Neural progenitor cell (in vitro differentiated cells): ENCODE measurements at regions not wholly inside any gene's neighbourhood (a gene's known extent, or its start where the extent isn't known, plus 50 kb on each side); places are given as distances from the start of the nearest gene placed in this dataset.

Experiments
- DNase-seq: peaks from one replicate; pipeline ENCODE4 v3.0.0-alpha.2; 2016; ENCODE audit warnings: low spot score
- H2AFZ ChIP-seq: fragments of 200-600 bp; sonication (generic); replicated peaks from 2 replicates; pipeline ENCODE4 v1.6.1; 2016; ENCODE audit warnings: antibody characterized with exemption
- H3F3A ChIP-seq: fragments of 200-600 bp; sonication (generic); 2 replicates; pipeline ENCODE4 v1.6.1; 2016; ENCODE audit warnings: antibody characterized with exemption, low read depth
- H3K27ac ChIP-seq: fragments of 200-600 bp; sonication (generic); 2 replicates; pipeline ENCODE4 v1.5.1; 2016; ENCODE audit warnings: mild to moderate bottlenecking
- H3K27me3 ChIP-seq: fragments of 200-600 bp; sonication (generic); 2 replicates; pipeline ENCODE4 v1.6.1; 2016; ENCODE audit warnings: mild to moderate bottlenecking, moderate library complexity
- H3K36me3 ChIP-seq: fragments of 200-600 bp; sonication (generic); 2 replicates; pipeline ENCODE4 v1.5.1; 2016
- H3K4me1 ChIP-seq: fragments of 200-600 bp; sonication (generic); 2 replicates; pipeline ENCODE4 v1.6.1; 2016; ENCODE audit warnings: mixed run types
- H3K4me2 ChIP-seq: fragments of 200-600 bp; sonication (generic); 2 replicates; pipeline ENCODE4 v1.6.1; 2016
- H3K4me3 ChIP-seq: fragments of 200-600 bp; sonication (generic); 2 replicates; pipeline ENCODE4 v1.5.1; 2016
- H3K79me2 ChIP-seq: fragments of 200-600 bp; sonication (generic); 2 replicates; pipeline ENCODE4 v1.6.1; 2016; ENCODE audit warnings: low read depth
- H3K9ac ChIP-seq: fragments of 200-600 bp; sonication (generic); 2 replicates; pipeline ENCODE4 v1.6.1; 2016
- H3K9me3 ChIP-seq: fragments of 200-600 bp; sonication (generic); 2 replicates; pipeline ENCODE4 v1.5.1; 2016; ENCODE audit warnings: low read depth
- H4K20me1 ChIP-seq: fragments of 200-600 bp; sonication (generic); 2 replicates; pipeline ENCODE4 v1.6.1; 2016; ENCODE audit warnings: low read depth
- H3K27ac Mint-ChIP-seq: 3 replicates; pipeline ENCODE4 v1.8.0; 2021; ENCODE audit warnings: mixed read lengths
- H3K27me3 Mint-ChIP-seq: 2 replicates; pipeline ENCODE4 v1.8.0; 2022; ENCODE audit warnings: low read depth, mild to moderate bottlenecking, inconsistent platforms, moderate library complexity, mixed read lengths; ENCODE audit not compliant: insufficient read depth
- H3K36me3 Mint-ChIP-seq: 3 replicates; pipeline ENCODE4 v1.8.0; 2021; ENCODE audit warnings: mixed read lengths
- H3K4me1 Mint-ChIP-seq: 3 replicates; pipeline ENCODE4 v1.8.0; 2021; ENCODE audit warnings: mixed read lengths
- H3K4me3 Mint-ChIP-seq: 3 replicates; pipeline ENCODE4 v1.8.0; 2021; ENCODE audit warnings: mild to moderate bottlenecking, moderate library complexity, mixed read lengths
- H3K9me3 Mint-ChIP-seq: 3 replicates; pipeline ENCODE4 v1.8.0; 2020; ENCODE audit warnings: mixed read lengths
- EZH2 ChIP-seq: fragments of 200-600 bp; sonication (generic); IDR thresholded peaks from 2 replicates; pipeline ENCODE4 v1.6.1; 2017; ENCODE audit warnings: antibody characterized with exemption, mild to moderate bottlenecking, moderate library complexity
- EZH2phosphoT487 ChIP-seq: fragments of 200-600 bp; sonication (generic); IDR thresholded peaks from 2 replicates; pipeline ENCODE4 v1.6.1; 2017; ENCODE audit warnings: antibody characterized with exemption
- TF ChIP-seq, protein P1 (sequence below): fragments of 200-600 bp; sonication (generic); IDR thresholded peaks from 2 replicates; pipeline ENCODE4 v1.5.1; 2017; ENCODE audit warnings: antibody characterized with exemption, mild to moderate bottlenecking

DNA sequence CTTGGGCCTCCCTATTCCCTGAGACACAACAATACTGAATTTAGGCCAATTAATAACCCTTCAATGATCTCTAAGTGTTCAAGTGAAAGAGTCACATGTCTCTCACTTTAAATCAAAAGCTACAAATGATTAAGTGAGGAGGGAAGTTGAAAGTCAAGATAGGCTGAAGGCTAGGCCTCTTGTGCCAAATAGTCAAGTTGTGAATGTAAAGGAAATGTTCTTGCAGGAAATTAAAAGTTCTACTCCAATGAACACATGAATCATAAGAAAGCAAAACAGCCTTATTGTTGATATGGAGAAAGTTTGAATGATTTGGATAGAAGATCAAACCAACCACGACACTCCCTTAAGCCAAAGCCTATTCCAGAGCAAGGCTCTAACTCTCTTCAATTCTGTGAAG lies 286.9 kb downstream of the MEIS1 start:
- no peak for DNase-seq
- Mint-ChIP-seq H3K27ac (no peak overlapping the region), H3K36me3 (no peaks in the 10 kb centered on the region), H3K27me3 (no peaks in the 10 kb centered on the region), H3K4me3 (no peak overlapping the region), H3K9me3 (peaks cover 2% of the 10 kb centered on the region), H3K4me1 (peaks cover 21% of the 10 kb centered on the region)
- H3K9me3 ChIP-seq, result no peaks in the 10 kb centered on the region
- H3K4me1 ChIP-seq, result peaks cover 14% of the 10 kb centered on the region
- H3K27me3 ChIP-seq, result no peaks in the 10 kb centered on the region
- H3K9ac ChIP-seq, result no peak overlapping the region
- peaks cover 3% of the 10 kb centered on the region for H3F3A ChIP-seq
- H3K4me3 ChIP-seq, result no peak overlapping the region
- H3K4me2 ChIP-seq, result no peak overlapping the region
- H3K27ac ChIP-seq, result no peak overlapping the region
- TF ChIP-seq, protein P1, sequence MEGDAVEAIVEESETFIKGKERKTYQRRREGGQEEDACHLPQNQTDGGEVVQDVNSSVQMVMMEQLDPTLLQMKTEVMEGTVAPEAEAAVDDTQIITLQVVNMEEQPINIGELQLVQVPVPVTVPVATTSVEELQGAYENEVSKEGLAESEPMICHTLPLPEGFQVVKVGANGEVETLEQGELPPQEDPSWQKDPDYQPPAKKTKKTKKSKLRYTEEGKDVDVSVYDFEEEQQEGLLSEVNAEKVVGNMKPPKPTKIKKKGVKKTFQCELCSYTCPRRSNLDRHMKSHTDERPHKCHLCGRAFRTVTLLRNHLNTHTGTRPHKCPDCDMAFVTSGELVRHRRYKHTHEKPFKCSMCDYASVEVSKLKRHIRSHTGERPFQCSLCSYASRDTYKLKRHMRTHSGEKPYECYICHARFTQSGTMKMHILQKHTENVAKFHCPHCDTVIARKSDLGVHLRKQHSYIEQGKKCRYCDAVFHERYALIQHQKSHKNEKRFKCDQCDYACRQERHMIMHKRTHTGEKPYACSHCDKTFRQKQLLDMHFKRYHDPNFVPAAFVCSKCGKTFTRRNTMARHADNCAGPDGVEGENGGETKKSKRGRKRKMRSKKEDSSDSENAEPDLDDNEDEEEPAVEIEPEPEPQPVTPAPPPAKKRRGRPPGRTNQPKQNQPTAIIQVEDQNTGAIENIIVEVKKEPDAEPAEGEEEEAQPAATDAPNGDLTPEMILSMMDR, result no peak
- TF ChIP-seq EZH2phosphoT487, result no peak
- TF ChIP-seq EZH2, result no peak
- no peak overlapping the region for H2AFZ ChIP-seq
- no peaks in the 10 kb centered on the region for H4K20me1 ChIP-seq
- H3K36me3 ChIP-seq, result no peaks in the 10 kb centered on the region
- H3K79me2 ChIP-seq, result no peaks in the 10 kb centered on the region

DNA sequence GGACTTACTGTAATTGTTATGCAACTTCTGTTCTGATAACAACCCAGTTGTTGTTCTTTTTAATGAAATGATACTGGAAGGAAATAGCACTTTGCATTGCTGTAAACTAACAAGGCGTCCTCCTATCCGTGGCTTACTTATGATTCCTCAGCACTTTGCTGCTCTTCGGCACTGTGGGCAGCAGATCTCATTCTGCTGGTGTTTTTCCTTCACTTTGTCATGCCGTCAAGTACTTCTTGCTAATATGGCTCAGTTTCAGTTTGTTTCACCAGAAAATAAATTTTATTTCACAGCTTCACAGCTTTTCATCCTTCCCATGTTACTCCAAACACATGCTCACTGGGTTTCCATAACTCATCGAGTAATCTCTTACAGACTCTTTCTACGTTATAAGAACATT lies 289.3 kb downstream of the MEIS1 start:
- Mint-ChIP-seq H3K27ac (no peak overlapping the region), H3K4me1 (peaks cover 5% of the 10 kb centered on the region), H3K36me3 (no peaks in the 10 kb centered on the region), H3K27me3 (no peaks in the 10 kb centered on the region), H3K9me3 (no peaks in the 10 kb centered on the region), H3K4me3 (no peak overlapping the region)
- no peaks in the 10 kb centered on the region for H4K20me1 ChIP-seq
- no peaks in the 10 kb centered on the region for H3K36me3 ChIP-seq
- no peaks in the 10 kb centered on the region for H3K79me2 ChIP-seq
- no peak overlapping the region for H3K4me2 ChIP-seq
- H3F3A ChIP-seq, result no peaks in the 10 kb centered on the region
- no peak overlapping the region for H3K9ac ChIP-seq
- H2AFZ ChIP-seq, result no peak overlapping the region
- TF ChIP-seq EZH2, result no peak
- TF ChIP-seq, protein P1, result no peak
- no peak for TF ChIP-seq EZH2phosphoT487
- no peaks in the 10 kb centered on the region for H3K4me1 ChIP-seq
- no peak for DNase-seq
- H3K4me3 ChIP-seq, result no peak overlapping the region
- no peak overlapping the region for H3K27ac ChIP-seq
- H3K27me3 ChIP-seq, result no peaks in the 10 kb centered on the region
- H3K9me3 ChIP-seq, result no peaks in the 10 kb centered on the region

DNA sequence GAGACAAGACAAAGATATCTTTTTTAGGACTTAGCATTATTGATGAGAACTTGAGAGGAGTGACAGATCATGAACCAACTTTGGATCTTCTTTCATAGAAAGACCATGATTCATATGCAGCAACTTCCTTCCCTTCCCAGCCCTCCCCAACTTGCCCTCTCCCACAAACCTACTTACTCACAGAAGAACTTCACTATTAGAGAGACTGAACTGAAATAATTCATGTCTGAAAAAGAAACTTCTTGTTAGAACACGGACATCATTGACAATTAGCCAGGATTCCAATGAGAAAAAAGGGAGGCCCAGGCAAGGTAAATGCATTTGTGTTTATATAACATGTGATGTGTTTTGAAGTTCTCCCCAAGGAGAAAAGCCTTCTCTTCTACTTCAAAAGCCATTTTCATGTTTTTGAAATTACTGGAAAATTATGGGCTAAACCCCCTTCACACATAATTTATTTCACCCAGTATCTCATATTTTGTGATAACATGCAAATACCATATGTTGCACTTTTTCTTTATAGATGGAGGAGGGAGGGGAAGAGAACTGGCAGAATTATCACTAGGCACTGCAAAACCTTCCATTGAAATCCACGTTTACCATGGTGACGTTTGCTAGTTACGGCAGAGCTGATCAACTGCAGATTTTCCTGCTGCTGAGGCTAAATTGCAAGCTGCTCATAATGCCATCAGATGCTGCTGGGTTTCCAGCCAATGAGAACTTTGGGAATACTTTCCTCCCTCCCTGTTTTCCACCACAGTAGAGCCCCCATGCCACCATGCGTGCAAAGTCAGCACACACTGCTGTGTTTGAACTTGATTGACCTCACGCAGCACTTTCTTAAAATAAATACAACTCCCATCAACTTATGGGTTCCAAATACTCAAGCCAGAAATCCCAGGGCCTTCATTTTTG lies 294.7 kb downstream of the MEIS1 start:
- H3K4me2 ChIP-seq, result no peak overlapping the region
- H3K4me1 Mint-ChIP-seq, result no peaks in the 10 kb centered on the region
- TF ChIP-seq EZH2phosphoT487 (no peak), EZH2 (no peak)
- TF ChIP-seq, protein P1, result no peak
- H3K27ac ChIP-seq, result no peak overlapping the region
- no peaks in the 10 kb centered on the region for H3K9me3 Mint-ChIP-seq
- H3F3A ChIP-seq, result no peaks in the 10 kb centered on the region
- no peaks in the 10 kb centered on the region for H3K36me3 Mint-ChIP-seq
- H4K20me1 ChIP-seq, result no peaks in the 10 kb centered on the region
- no peak overlapping the region for H3K9ac ChIP-seq
- H3K36me3 ChIP-seq, result no peaks in the 10 kb centered on the region
- H3K79me2 ChIP-seq, result no peaks in the 10 kb centered on the region
- no peaks in the 10 kb centered on the region for H3K4me1 ChIP-seq
- H3K4me3 Mint-ChIP-seq, result no peak overlapping the region
- H3K27me3 Mint-ChIP-seq, result no peaks in the 10 kb centered on the region
- no peak overlapping the region for H3K27ac Mint-ChIP-seq
- no peak overlapping the region for H2AFZ ChIP-seq
- H3K27me3 ChIP-seq, result no peaks in the 10 kb centered on the region
- no peak for DNase-seq
- H3K4me3 ChIP-seq, result no peak overlapping the region
- no peaks in the 10 kb centered on the region for H3K9me3 ChIP-seq
